GM21825 (cell line): ENCODE measurements at regions not wholly inside any gene's neighbourhood (a gene's known extent, or its start where the extent isn't known, plus 50 kb on each side); places are given as distances from the start of the nearest gene placed in this dataset.
A peak's percentile ranks its signal among the peaks of the same experiment; 100 is the strongest.

Experiments used
- ATAC-seq: cut with Tn5 transposase; IDR thresholded peaks from one replicate; pipeline ENCODE4 v1.9.1; 2021; ENCODE audit warnings: mild to moderate bottlenecking, moderate library complexity; ENCODE audit not compliant: unreplicated experiment

DNA sequence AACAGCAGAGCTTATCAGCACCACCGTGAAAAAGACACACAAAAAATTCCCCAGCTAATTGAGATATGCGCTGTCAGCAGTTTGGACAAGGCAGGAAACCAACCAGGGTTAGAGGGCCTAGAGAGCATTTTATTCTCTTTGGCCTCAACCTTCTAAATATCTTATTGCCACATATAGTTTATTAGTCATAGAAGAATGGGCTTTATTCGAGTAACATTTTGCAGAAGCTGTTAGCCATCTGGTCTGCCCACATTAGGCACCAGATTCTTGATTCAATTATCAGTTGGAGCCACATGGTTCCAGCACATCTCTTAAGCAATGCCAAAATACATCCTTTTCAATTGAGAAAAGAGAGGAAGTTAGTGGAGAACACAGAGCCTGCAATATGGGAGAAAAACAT lies 109.9 kb upstream of the CXADR start:
- no peak for ATAC-seq

DNA sequence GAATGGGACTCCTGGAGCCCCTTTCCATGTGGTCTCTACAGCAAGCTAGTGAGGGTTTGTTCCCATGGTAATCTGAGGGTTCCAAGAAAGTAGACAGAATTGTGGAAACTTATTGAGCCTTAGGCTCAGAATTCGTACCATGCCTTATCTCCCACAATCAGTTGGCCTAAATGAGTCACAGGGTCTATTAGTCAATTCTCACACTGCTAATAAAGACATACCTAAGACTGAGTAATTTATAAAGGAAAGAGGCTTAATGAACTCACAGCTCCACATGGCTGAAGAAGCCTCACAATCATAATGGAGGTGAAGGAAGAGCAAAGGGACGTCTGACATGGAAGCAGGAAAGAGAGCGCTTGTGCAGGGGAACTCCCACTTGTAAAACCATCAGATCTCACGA lies 106.6 kb upstream of the CXADR start:
- no peak for ATAC-seq

DNA sequence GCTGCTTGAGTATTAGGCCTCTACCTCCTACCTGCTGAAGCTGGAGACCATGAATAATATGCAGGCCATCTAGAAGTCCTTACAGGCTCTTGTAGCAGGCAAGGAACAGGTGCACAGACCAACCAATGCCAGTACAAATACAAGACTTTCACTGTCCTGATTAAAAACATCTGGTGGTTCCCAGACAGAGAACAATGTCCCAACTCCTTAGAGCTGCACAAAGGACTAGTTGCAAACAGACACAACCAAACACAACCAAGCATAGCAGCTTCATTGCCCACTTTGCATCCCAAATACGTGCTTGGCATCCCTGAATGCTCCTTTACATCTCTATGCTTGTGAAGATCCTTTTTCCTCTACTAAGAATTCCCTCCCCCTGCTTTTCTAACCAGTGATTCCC lies 98.1 kb upstream of the CXADR start:
- ATAC-seq, result no peak

- ATAC-seq, result no peak
Observed at GRCh38 chr21:17416139-17416538, 96.7 kb upstream of the CXADR start.

DNA sequence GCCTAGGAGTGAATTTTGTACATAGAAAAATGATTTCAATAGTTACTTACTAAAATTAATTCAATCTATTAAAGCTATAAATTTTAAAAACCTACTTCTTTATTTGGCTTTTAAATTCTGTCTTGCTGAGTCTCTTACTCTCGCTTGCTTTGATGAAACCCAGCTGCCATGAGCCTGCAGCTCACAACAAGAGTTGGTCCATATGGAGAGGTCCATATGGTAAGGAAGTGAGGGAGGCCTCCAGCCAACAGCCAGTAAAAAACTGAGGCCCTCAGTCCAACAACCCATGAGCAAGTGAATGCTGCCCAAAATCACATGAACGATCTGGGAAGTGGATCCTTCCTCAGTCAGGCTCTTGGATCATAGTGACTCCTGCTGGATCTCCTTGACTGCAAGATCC lies 89.9 kb upstream of the CXADR start:
- no peak for ATAC-seq

DNA sequence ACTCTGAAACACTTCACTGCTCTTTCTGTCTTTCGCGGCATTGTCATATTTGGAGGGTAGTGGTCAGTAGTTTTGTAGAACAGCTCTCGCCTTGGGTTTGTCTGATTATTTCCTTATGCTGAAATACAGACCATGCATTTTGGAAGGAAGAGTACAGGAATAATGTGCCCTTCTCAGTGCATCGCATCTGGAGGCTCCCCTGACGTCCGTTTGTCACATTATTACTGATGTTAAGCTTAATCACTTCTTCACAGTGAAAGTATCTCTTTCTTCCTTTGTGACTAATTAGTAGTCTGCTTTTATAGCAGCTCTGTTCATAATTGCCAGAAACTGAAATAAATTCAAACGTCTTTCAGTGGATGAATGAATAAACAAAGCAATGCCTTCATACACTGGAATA lies 85.7 kb upstream of the CXADR start:
- ATAC-seq, result no peak

DNA sequence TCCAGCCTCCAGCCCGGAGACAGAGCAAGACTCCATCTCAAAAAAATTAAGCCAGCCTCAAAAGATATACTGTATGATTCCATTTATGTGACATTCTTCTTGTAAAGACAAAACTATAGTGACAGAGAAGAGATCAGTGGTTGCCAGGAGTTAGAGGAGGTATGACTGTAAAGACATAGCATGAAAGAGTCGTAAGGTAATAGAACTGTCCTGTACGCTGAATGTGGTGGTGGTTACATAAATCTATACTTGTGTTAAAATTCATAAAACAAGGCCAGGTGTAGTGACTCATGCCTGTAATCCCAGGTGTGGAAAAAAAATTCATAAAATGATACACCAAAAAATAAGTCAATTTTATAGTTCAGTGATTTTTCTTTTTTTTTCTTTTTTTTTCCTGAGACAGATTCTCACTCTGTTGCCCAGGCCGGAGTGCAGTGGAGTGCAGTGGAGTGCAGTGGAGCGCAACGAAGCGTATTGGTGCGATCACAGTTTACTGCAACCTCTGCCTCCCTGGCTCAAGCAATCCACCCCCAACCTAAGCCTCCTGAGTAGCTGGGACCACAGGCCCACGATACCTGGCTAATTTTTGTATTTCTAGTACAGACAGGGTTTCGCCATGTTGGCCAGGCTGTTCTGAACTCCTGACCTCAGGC lies 84.9 kb upstream of the CXADR start:
- ATAC-seq, result peak; percentile 95

- ATAC-seq, result peak; percentile 79
Observed at GRCh38 chr21:17428484-17428869, 84.4 kb upstream of the CXADR start.

DNA sequence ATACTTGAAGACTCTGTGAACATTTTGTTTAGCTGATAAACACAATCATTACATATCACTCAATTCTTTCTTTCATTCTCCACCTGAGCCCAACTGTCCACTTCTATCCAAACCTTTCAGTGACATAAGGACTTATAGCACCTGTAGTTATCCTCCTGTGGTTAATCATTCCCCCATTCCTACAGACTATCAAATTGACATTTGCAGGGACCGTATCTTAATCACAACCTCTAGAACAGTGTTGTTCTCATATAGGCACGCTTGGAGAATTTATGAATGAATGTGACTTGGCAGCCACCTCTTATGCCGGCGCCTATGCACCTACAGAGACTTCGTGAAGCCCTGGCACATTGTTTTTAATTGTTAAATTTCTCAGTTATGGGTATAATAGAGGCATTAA lies 83.9 kb upstream of the CXADR start:
- no peak for ATAC-seq

DNA sequence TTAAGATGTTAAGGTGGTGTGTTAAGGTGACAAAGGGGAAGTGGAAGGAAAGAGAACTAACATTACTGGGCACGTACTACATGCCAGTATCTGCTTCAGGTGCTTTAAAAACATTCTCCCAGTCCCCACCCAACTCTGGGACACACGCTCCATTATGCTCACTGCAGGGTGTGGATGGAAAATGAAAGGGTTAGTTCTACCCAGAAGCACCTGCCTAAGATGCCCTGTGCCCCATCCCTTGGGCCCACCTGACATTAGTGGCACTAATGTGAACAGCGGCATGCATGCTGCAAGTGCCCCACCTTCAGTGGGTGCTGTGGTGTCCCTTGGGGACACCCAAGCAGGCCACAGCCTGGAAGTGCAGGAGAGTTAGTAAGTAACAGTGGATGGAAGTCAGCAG lies 82.9 kb upstream of the CXADR start:
- ATAC-seq, result no peak

- ATAC-seq, result no peak
Observed at GRCh38 chr21:17432732-17433057, 80.1 kb upstream of the CXADR start.

DNA sequence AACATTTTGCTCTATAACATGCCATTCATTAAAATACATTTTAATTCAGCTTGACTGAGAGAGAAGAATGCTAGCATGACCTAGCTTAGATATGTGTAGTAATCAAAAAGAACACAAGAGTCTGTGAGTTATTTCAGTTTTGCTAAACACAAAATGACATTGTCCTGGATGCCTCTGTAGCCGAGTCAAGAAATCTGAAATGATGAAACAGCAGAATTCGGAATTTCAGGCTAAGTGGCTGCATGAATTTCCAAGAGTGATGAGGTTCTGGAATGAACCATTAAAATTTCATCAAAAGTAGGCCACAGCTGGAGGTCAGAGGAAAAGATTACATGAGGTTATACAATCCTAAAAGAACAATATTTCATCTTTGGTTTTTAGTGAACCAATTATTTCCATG lies 79.1 kb upstream of the CXADR start:
- no peak for ATAC-seq

DNA sequence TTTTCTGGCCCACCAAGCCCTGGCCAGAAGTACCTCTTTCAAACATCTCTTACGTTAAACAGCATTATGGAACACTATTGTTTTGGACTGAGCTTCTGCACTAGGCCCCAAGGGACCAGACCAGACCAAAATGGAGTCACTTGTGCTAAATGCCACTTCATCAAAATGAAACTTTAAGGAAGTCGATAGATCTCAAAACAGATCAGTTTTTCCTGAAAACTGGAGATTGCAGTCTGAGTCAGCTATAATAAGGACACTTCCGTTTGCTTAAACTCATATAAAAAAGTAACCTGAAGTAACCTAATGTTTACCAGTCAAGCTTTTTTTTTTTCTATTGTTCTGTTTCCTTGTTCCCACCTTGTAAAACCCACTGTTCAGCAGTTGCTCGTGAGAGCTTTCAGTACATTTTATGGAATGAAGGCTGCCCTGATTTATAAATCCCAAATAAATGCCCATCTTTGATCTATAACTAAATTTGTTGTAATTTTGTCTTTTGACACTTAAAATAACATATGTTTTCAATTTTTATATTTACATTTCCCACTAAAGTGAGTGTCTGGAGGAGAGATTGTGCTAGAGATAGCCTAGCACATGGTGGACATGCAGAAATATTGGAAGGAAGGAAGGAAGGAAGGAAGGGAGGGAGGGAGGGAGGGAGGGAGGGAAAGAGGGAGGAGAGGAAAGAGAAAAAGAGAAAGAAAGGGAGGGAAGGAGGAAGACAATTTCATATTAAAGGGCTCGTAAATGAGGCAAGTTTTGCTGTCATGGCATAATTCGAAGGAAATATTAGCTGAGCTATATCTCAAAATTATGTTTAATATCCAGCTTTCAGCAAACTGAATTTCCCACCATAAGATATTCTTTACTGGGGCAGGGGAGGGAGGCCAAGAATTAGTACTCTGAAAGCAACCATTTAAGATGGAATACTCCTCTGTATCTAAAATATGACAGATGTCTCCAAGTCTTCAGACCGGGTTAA lies 77.0 kb upstream of the CXADR start:
- no peak for ATAC-seq

GRCh38 chr21:17436626-17437111 lies 76.2 kb upstream of the CXADR start:
- no peak for ATAC-seq

- ATAC-seq, result no peak
Observed at GRCh38 chr21:17438635-17439034, 74.2 kb upstream of the CXADR start.

DNA sequence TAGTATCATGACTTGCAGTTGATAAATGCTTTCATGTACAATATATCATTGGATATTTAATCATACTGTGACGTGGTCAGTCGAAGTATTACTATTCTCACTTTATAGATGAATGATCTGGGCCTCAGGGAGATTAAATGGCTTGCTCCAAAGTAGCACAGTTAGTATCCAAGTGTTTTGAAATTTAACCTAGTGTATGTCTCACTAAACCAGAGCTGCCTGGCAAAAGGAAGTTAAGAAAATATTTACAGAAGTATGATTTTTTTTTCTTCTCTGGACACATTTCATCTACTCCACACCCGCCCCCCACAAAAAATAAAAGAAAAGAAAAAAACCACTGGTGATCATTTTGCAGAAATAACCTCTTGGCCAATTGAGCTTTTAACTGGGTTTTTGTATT lies 71.9 kb upstream of the CXADR start:
- no peak for ATAC-seq

GRCh38 chr21:17441370-17441769 lies 71.5 kb upstream of the CXADR start:
- ATAC-seq, result no peak

DNA sequence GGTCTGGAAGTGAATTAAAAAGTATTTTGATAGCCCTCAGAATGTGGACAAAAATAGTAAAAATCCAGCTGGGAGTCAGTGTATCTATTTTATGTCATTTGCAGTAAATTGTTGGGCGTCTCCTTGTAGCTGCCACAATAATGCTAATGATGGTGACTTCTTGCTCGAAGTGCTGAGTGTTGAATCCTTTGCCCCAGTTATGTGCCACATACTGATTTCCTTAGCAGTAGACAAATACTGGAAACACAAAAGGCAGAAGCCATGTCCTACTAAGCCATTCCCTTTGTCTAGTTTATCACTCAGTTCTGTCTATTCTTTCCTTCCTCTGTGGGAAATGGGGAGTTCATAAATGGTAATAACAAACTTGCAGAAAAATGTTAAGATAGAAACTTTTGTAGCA lies 70.7 kb upstream of the CXADR start:
- ATAC-seq, result no peak

GRCh38 chr21:17444828-17445227 lies 68.0 kb upstream of the CXADR start:
- ATAC-seq, result no peak

GRCh38 chr21:17446737-17447136 lies 66.1 kb upstream of the CXADR start:
- no peak for ATAC-seq

DNA sequence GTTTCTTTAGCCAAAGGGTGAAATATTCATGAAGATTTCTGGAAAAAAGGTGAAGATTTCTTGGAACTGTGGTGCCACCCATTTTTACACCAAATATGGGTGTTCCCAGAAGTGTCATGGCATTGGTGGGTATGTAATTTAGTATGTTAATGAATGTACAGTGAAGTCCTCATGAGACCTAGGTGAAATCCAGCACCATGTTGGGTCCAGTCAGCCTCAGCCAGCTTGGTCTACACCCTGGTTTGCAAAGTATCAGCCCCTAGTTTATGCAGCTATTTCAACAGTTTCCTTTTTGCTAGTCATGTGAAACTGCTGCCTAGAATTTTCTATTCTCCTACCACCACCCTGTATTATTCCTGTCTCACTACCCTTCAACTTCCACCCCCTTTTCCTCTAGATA lies 63.1 kb upstream of the CXADR start:
- ATAC-seq, result no peak

- ATAC-seq, result no peak
Observed at GRCh38 chr21:17451364-17451891, 61.4 kb upstream of the CXADR start.
